HG02588 (cell line): ENCODE measurements at regions not wholly inside any gene's neighbourhood (a gene's known extent, or its start where the extent isn't known, plus 50 kb on each side); places are given as distances from the start of the nearest gene placed in this dataset.
"Not testable (repeated sequence)": the region's sequence is repeated elsewhere in the genome, so short reads cannot be mapped to it uniquely, and the experiment has no call there.

Experiments used
- ATAC-seq: cut with Tn5 transposase; IDR thresholded peaks from one replicate; pipeline ENCODE4 v1.9.1; 2021; ENCODE audit warnings: mild to moderate bottlenecking, moderate library complexity; ENCODE audit not compliant: unreplicated experiment

DNA sequence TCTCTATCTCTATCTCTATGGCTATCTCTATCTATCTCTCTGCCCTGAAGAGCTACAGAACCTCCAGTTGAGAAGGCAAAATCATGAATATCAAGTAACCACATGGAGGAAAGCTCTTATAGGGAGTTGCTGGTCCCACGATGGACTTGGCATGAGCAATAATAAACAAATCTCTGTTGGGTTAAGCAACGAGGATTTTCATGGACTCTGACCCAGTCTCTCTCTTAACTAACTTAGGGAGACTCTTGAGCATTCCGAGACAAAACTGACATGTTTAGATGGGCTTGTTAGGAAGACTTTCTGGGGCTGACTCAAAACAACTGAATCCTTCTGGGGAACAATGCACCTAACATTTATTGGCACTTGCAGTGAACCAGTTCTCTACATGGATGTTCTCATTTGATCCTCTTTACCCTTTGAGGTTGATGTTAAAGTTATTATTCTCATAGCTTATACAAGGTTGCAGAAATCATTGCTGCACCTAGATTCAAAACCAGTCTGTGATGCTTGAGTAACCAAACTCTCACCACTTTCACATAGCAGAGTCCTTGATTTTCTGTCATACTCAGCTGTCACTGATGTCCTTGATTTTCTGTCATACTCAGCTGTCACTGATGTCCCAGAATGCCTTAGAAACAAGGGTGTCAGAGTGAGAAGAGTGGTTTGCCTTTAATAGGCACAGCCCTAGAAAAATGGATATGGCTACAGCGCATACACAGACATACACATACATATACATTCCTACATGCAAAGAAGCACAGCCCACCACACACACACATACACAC is 354.6 kb upstream of the MAF start:
- ATAC-seq, result no peak

GRCh38 chr16:79950932-79951719 is 350.6 kb upstream of the MAF start:
- ATAC-seq, result no peak

DNA sequence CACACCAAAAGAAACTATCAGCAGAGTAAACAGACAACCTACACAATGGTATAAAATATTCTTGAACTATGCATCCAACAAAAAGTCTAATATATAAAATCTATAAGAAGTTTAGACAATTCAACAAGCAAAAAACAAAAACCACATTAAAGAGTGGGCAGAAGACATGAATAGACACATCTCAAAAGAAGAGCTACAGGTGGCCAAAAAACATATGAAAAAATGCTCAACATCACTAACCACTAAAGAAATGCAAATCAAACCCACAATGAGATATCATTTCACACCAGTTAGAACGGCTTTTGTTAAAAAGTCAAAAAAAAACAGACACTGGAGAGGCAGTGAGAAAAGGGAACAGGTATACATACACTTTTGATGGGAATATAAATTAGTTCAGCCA is 348.9 kb upstream of the MAF start:
- no peak for ATAC-seq

GRCh38 chr16:79947771-79948170 is 347.2 kb upstream of the MAF start:
- ATAC-seq, result no peak

GRCh38 chr16:79946252-79946651 is 345.7 kb upstream of the MAF start:
- no peak for ATAC-seq

DNA sequence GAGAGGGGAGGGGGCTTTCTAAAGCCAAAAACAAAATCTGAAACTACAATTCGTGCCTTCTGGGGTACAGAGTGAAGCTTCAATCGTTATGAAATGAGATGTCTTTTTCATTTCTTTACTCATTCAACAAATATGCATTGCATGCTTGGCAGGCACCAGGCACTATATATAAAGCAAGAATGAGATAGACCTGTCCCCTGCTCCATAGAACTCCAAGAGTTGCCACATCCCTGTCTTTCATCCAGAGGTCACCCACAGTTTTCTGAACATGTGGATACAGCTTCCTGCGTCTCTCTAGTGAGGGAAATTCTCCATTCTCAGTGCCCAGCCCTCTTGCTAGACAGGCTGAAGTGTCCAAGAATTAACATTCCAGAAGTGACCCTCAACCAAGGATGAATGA is 343.2 kb upstream of the MAF start:
- ATAC-seq, result no peak

DNA sequence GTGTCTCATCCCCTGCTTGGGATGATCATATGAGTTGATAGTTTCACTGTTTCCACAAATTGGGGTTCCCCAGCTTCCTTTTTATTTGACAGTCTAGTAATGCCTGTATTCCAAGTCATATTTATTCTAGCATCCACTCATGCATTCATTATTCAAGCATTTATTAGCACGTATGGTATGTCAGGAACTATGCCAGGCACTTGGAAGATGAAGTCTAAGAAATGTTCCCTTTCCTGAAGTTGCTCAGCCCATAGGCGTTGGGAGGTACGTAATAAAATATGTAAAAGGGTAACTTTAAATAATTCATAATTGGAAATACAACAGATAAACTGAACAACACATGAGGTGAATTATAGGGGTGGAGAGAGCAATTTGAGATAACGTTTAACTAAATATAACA is 338.0 kb upstream of the MAF start:
- ATAC-seq, result no peak

DNA sequence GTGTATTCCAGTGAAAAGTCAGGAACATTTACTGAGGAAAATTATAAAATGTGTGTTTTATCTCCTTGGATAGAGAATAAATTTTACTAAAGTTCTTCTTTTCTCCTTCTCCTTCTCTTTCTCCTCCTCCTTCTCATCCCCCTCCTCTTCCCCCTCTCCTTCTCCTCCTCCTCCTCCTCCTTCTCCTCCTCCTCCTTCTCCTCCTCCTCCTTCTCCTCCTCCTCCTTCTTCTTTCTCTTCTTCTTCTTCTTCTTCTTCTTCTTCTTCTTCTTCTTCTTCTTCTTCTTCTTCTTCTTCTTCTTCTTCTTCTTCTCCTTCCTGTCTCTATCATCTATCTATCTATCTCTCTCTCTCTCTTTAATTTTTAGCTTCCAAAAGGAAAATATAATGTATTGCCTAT is 337.1 kb upstream of the MAF start:
- not testable (repeated sequence) for ATAC-seq

DNA sequence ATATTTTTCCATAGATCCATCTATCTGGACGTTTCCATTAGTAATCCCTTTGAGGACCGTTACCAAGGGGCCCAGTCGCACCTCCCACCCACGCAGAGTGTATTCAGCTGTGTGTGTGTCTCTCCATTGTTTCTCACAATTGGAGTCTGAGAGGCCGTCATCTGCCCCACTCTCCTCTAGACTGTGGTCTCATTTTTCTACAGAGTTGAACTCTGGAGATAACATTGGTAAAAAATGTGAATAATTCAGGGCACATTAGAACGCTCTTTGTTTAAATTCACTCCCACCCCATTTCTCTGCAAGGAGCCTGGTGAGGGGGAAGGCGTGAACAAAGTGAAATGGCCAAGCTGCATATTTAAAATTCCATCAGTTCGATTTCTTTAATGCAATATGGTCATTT is 333.1 kb upstream of the MAF start:
- no peak for ATAC-seq

DNA sequence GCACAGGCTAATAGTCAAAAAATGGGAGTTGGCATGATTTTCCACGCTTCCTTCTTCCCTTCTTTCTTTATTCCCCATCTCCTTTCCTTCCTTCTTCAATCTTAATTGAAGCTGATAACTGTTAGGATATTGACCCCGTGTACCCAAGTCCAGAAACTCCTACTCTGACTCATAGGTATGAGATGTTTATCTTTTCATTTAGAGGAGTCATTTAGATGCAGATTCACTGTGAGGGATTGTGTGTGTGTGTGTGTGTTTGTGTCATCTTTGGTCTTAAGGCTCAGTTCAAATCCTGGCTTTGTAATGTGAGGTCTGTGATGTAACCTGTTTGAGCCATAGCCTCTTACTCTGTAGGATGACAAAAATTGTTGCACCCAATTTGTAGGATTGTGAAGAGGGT is 332.0 kb upstream of the MAF start:
- no peak for ATAC-seq

GRCh38 chr16:79931721-79932120 is 331.2 kb upstream of the MAF start:
- ATAC-seq, result no peak

DNA sequence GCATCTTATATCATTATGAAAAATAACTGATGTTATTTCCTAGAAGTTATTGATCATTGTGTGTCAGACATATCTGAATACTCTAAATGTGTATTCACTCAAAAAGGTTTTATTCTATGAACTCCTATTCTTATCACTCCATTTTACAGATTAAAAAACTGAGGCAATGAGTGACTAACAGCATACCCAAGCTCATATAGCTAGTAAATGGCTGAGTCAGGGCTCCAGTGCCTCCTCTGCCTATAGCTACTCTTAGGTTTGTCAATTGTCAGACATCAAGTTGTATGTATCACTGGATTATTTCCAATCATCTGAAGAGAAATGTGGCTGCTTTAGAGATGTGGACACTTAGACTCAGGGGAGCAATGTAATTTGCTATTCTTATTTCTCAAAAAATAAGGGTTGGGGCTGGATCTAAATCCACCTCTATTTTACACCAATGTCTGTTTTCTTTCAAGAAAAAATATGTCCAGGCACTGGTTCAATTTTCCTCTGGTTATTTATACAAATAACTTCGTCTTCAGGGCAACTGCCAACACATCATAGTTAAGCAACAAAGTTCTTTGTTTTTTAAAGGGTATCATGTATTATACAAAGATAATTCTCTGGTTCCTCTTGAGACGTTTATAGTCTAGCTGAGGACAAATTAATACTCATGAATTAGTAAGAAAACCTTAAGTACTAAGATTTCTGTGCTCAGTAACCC is 328.9 kb upstream of the MAF start:
- no peak for ATAC-seq

DNA sequence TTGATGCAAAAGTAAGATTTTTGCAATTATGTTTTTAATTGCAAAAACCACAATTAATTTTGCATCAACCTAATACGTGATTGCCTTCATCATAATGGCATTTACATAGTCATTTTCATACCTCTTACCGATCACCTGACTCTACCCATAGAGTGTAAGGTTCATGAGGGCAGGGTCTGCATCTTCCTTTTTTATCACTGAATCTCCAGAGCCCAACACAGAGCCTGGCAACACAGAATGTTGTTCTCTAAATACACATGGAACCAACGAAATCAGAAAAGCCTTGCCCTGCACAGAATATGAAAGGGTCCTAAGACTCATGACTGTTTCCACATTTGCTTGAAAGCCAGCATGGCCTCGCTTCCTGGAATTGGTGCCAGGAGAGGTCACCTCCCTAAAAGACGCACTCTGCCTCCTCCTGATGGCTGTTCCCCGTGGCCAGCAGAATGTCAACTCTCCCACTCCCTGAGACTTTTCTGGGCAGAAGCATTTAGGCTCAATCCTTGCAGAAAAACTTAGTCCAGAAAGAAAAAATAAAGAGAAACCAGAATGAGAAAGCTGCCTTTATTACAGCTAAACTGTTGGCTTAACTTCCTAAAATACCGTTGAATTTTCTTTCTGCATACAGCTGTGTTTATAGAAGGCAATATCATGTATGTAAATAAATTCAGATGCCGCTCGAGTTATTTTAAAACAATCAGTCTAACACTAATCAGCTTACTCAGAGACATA is 327.8 kb upstream of the MAF start:
- no peak for ATAC-seq

GRCh38 chr16:79926451-79927205 is 326.1 kb upstream of the MAF start:
- ATAC-seq, result no peak

GRCh38 chr16:79923431-79923830 is 322.9 kb upstream of the MAF start:
- no peak for ATAC-seq

DNA sequence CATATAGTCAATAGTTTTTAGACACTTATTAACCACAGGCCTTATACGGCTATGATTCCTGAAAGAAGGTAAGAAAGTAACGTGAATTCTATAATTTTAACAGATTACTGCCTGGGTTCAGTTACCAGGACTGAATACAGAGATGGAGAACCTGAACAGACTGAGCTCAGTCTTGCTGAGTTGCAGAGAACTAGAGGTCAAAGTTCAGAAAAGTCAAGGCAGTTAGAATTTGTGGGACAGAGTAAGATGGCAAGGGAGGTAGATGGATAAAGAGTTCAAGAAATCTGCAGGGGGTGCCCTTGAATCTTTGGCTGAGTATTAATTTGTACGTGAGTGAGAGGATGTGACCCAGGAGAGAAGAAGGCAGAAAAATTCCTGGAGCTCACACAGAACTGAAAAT is 320.1 kb upstream of the MAF start:
- no peak for ATAC-seq

GRCh38 chr16:79918916-79919315 is 318.4 kb upstream of the MAF start:
- ATAC-seq, result no peak

GRCh38 chr16:79915761-79916160 is 315.2 kb upstream of the MAF start:
- no peak for ATAC-seq

- ATAC-seq, result no peak
Measured at GRCh38 chr16:79914961-79915720, 314.6 kb upstream of the MAF start.
